Small intestine (tissue), 7 donors: ENCODE measurements at regions not wholly inside any gene's neighbourhood (a gene's known extent, or its start where the extent isn't known, plus 50 kb on each side); places are given as distances from the start of the nearest gene placed in this dataset.

Experiments used
- DNase-seq, 2 donors: peaks; one replicate each; pipeline versions ENCODE4 v3.0.0 to v3.0.0-alpha.2; 2013
- FAIRE-seq: peaks from 2 replicates; lab custom pipeline; 2012; peaks lifted over from hg19 to GRCh38; lab: Jason Lieb, UNC
- H3K27ac ChIP-seq, 3 donors: one replicate each; pipeline ENCODE4 v1.5.1; 2013; ENCODE audit warnings: low read length in 2 of 3, mild to moderate bottlenecking in 2 of 3, control low read depth in 1 of 3, inconsistent platforms in 1 of 3, low read depth in 1 of 3, moderate library complexity in 1 of 3
- H3K27me3 ChIP-seq, 3 donors: one replicate each; pipeline ENCODE4 v1.6.1; 2013; ENCODE audit warnings: low read length in 3 of 3, inconsistent platforms in 1 of 3; ENCODE audit not compliant: control insufficient read depth in 3 of 3, insufficient read depth in 3 of 3
- H3K36me3 ChIP-seq, 3 donors: one replicate each; pipeline ENCODE4 v1.6.1; 2013; ENCODE audit warnings: low read length in 3 of 3, inconsistent platforms in 1 of 3, low read depth in 1 of 3, mild to moderate bottlenecking in 1 of 3, moderate library complexity in 1 of 3; ENCODE audit not compliant: control insufficient read depth in 3 of 3, insufficient read depth in 2 of 3
- H3K4me1 ChIP-seq, 3 donors: one replicate each; pipeline ENCODE4 v1.6.1; 2013; ENCODE audit warnings: low read length in 2 of 3, inconsistent platforms in 1 of 3, low read depth in 1 of 3, mild to moderate bottlenecking in 1 of 3, moderate library complexity in 1 of 3; ENCODE audit not compliant: control insufficient read depth in 3 of 3, insufficient read depth in 2 of 3
- H3K4me3 ChIP-seq, 3 donors: one replicate each; pipeline ENCODE4 v1.5.1; 2013; ENCODE audit warnings: low read length in 3 of 3, control low read depth in 1 of 3, inconsistent platforms in 1 of 3, low read depth in 1 of 3, mild to moderate bottlenecking in 1 of 3, moderate library complexity in 1 of 3
- H3K9me3 ChIP-seq, 2 donors: one replicate each; pipeline ENCODE4 v1.6.1; 2013; ENCODE audit warnings: low read depth in 1 of 2, low read length in 1 of 2; ENCODE audit not compliant: control insufficient read depth in 2 of 2, insufficient read depth in 1 of 2
- whole genome bisulfite sequencing, 3 donors: extraction: QIAGEN DNeasy Blood & Tissue Kit; methylation state at CpG; one replicate each; pipeline ENCODE4 v1.1.7; 2013; 5-methylcytosine and 5-hydroxymethylcytosine counted together
- donor health status: healthy with polysubstance abuse.
- donor health status: control.
- donor health status: control.
- donor health status: Bipolar disorder and iron deficiency.
- donor health status: healthy.

DNA sequence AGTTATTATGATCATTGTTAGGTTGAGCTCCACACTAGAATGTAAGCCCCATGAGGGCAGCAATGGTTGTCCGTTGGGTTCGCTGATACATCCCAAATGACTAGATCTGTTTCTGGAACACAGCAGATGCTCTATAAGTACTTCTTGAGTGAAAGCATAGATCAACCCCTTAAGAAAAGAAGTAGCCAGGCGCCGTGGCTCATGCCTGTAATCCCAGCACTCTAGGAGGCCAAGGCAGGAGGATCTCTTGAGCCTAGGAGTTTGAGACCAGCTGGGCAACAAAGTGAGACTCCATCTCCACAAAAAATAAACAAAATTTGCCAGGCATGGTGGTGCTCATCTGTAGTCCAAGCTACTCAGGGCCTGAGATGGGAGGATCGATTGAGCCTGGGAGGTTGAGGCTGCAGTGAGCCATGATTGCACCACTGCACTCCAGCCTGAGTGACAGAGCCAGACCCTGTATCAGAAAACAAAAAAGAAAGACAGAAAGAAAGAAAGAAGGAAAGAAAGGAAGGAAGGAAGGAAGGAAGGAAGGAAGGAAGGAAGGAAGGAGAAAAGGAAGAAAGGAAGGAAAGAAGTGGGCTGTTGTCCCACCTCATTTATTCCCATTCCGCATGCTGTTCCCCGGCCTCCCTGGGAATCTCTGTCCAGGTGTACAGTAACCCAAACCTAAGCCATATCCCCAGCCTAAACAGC, 54.4 kb upstream of the RPL38 start:
- no peaks in the 10 kb centered on the region for H3K36me3 ChIP-seq
- FAIRE-seq (no peak), DNase-seq (no peak)
- H3K27me3 ChIP-seq, result peaks cover 0 to 7% (median 2%) of the 10 kb centered on the region in 3 donors
- H3K4me3 ChIP-seq, result no peak overlapping the region
- WGBS, 3 donors, result 84 to 91% (median 88%) methylated on average over 7 of the region's 7 CpGs
- H3K27ac ChIP-seq, result no peak overlapping the region
- no peaks in the 10 kb centered on the region for H3K9me3 ChIP-seq
- H3K4me1 ChIP-seq, result no peaks in the 10 kb centered on the region

DNA sequence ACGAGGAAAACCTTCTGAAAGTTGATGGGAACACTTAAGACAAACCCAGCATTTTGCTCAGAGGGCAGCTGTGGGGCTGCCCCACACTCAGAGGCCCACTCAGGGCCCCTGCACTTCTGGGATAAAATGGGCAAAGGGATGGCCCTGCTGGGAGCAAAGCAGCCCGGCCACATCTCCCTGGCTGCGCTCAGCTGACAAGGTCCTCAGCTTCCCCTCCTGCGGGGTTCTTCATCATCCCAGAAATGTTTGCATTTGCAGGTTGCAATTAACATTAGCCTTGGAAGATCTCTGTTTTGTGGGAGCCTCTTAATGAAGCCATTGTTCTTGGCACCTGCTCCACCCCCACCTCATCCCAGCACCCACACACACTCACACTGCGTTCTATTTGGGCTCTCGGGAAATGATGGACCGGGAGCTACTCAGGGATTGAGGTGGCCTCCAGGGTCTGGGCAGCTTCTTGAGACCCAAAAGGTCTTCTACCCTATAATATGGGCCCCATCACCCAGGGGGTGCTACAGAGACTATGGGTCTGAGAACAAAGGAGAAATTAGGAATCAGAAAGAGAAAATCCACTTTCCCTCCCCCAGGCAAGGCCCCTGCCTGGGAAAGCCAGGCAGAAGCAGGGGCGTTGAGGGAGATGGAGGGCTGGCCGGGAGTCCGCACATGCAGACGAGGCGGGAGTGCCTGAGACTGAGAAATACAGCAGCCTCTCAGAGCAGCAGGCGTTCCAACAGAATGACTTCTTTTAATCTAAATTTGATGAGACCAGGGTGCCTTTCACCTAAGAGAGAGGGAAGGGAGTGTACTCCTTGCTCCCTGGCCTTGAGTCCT, 53.7 kb upstream of the RPL38 start:
- Histone ChIP-seq H3K27me3 (peaks cover 0 to 7% (median 2%) of the 10 kb centered on the region in 3 donors), H3K27ac (no peak overlapping the region), H3K36me3 (no peaks in the 10 kb centered on the region), H3K4me3 (no peak overlapping the region), H3K4me1 (no peaks in the 10 kb centered on the region), H3K9me3 (no peaks in the 10 kb centered on the region)
- WGBS, 3 donors, result 27 to 61% (median 47%) methylated on average over 13 of the region's 13 CpGs
- DNase-seq, result no peak
- FAIRE-seq, result no peak

DNA sequence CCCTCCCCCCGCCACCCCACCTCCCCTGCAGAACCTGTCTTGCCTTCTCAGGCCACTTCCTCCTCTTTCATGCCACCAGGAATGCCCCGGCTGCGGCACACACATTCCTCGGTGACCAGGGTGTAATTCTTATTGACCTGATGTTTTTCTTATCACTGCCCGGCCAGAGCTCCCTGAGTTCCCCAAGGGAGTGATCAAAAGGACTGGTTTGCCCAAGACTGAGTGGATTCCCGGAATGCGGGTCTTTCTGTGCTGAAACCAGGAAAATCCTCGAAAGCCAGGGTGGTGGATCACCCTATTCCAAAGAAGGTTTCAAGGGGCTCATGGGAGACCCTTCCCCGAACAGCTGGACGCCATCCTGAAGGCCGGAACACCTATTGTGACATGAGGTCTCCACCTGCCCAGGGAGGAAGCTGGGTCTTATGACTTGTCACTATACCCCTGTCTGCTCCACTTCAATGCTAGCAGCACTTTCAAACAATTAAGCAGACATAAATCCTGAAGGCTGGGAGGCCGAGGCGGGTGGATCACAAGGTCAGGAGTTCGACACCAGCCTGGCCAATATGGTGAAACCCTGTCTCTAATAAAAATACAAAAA, 53.0 kb upstream of the RPL38 start:
- no peak overlapping the region for H3K4me3 ChIP-seq
- H3K27me3 ChIP-seq, result peaks cover 0 to 7% (median 2%) of the 10 kb centered on the region in 3 donors
- DNase-seq (no peak), FAIRE-seq (no peak)
- no peak overlapping the region for H3K27ac ChIP-seq
- 27 to 56% (median 42%) methylated on average over 14 of the region's 14 CpGs for WGBS, 3 donors
- no peaks in the 10 kb centered on the region for H3K36me3 ChIP-seq
- no peaks in the 10 kb centered on the region for H3K9me3 ChIP-seq
- H3K4me1 ChIP-seq, result no peaks in the 10 kb centered on the region

DNA sequence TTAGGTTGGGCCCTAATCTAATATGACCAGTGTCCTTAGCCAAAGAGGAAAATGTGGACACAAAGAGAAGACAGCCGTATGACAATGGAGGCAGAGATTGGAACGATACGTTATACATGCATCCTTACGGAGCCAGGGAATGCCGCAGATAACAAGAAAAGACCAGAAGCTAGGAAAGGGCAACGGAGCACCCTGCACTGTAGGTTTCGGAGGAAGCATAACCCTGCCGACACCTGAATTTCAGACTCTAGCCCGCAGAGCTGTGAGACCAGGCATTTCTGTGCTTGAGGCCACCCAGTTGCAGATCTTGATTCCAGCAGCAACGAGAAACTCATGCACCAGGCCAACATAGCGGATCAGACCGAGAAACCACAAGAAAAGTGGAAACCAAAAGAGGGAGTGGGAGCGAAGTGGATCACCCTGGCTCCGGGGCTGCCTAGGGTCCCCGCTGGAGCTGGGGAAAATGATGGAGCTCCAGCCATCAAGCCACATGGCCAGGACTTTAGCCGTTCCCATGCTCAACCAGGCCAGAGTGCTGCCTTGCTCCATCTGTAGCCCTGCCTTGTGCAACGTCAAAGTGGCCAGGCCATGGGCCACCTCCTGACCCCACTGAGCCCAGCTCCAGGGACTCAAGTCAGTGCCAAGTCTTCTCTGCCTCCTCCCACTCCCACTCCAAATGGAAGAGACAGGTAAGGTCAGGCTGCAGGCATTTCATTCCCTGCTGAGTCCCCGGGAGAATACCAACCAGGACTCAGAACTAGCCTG, 51.7 kb upstream of the RPL38 start:
- FAIRE-seq, result no peak
- 83 to 90% (median 87%) methylated on average over 18 of the region's 18 CpGs for WGBS, 3 donors

DNA sequence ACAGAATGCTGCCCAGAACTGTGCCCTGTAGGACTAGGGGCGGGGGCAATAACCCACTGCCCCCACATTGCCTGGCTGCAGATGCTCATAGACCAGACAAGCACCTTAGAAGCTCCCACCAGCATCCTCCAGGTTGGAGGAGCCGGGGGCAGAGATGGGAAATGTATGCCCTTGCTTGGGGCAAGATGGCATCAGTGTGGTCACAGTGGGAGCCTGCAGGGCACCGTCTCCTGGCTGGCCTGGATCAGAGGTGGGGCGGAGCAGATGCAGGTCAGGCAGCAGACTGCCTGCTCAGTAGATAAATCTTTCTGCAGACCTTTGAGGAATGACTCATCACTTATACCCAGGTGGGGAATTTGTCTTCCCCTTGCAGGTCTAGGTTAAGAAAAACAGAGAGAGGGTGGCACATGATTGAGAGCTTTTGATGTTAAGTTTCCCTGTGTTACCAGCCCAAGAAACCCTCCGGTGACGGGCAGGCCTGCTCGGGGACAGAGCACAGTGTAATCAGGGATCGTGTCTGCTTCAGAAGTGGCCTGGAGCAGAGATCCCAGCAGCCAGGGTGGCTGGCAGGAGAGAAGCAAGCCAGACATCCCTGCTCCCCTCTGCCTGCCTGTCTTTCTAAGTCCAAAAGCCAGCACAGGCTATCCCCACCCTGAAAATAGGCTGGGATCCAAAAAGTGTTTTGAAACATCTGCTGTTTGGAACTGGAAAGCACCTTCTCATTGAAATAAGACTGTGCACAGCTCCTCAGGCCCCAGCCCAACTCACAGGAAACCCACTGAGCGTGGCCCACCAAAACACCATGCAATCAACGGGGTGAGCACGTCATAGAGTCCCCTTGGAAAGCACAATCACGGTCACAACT, 50.7 kb upstream of the RPL38 start:
- FAIRE-seq, result no peak
- 59 to 68% (median 63%) methylated on average over 12 of the region's 12 CpGs for WGBS, 3 donors
- DNase-seq, result no peak

More for the DNA sequence above, 51.7 kb upstream of the RPL38 start:
- peaks cover 0 to 7% (median 2%) of the 10 kb centered on the region in 3 donors for H3K27me3 ChIP-seq
- no peak for DNase-seq
- no peak overlapping the region for H3K4me3 ChIP-seq
- H3K4me1 ChIP-seq, result no peaks in the 10 kb centered on the region
- no peaks in the 10 kb centered on the region for H3K36me3 ChIP-seq
- H3K9me3 ChIP-seq, result no peaks in the 10 kb centered on the region
- no peak overlapping the region for H3K27ac ChIP-seq

DNA sequence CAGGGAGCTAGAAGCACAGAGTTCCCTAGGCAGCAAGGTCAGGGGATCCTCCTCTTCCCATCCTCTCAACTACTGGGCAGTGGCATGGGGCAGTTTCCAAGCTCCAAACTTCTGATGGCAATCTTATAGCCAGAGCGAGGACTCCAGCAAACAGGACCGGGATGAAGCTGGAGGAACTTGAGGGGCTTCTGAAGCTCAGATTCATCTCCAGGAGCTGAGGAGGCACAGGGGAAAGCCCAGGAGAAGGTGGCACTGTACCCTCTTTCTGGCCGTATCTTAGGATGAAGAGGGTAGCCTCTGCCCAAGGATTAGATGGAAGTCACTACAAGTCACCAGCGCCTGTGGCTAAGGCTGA, 50.0 kb upstream of the RPL38 start:
- DNase-seq, result no peak
- no peak for FAIRE-seq
- H3K27me3 ChIP-seq, result peaks cover 0 to 7% (median 2%) of the 10 kb centered on the region in 3 donors
- H3K36me3 ChIP-seq, result no peaks in the 10 kb centered on the region
- no peak overlapping the region for H3K27ac ChIP-seq
- no peaks in the 10 kb centered on the region for H3K9me3 ChIP-seq
- 88 to 90% (median 90%) methylated on average over 4 of the region's 4 CpGs for WGBS, 3 donors
- H3K4me3 ChIP-seq, result no peak overlapping the region
- H3K4me1 ChIP-seq, result no peaks in the 10 kb centered on the region

More for the DNA sequence above, 50.7 kb upstream of the RPL38 start:
- H3K36me3 ChIP-seq, result no peaks in the 10 kb centered on the region
- no peak overlapping the region for H3K27ac ChIP-seq
- H3K4me3 ChIP-seq, result no peak overlapping the region
- H3K4me1 ChIP-seq, result no peaks in the 10 kb centered on the region
- peaks cover 0 to 7% (median 2%) of the 10 kb centered on the region in 3 donors for H3K27me3 ChIP-seq
- H3K9me3 ChIP-seq, result no peaks in the 10 kb centered on the region
